ENCODE measurements at regions not wholly inside any gene's neighbourhood (a gene's known extent, or its start where the extent isn't known, plus 50 kb on each side); places are given as distances from the start of the nearest gene placed in this dataset.

DNA sequence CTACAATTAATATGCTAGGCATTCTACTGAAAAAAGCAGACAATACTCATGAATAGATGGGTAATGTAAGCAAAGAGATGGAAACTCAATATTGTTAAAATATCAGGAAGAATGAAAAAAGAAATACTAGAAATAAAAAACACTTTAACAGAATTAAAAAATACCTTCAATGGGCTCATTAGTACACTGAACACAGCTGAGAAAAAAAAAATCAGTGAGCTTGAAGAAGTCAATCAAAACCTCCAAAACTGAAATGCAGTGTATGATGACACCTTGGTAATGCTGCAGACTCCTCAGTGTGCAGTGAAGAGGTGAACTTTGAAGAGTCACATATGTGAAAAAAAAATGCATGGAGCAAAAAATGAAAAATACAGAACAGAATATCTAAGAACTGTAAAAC, 227.2 kb downstream of the TMEM26 start:
- H2AFZ ChIP-seq (replicated peaks; ENCODE audit: low read length, poor library complexity) = no peak overlapping the region
- no peak overlapping the region for H3K4me2 ChIP-seq (ENCODE audit: low read depth, low read length)
- H3K14ac ChIP-seq (replicated peaks; ENCODE audit: low read depth, low read length) = no peak overlapping the region
- H3K23ac ChIP-seq (ENCODE audit: low read depth, low read length) = no peak overlapping the region
- no peak overlapping the region for H2BK120ac ChIP-seq (ENCODE audit: low read depth, low read length)
- intact Hi-C loops (cut with micrococcal nuclease) (loop anchor here (10.0 kb wide), 1 partner anchor 129 kb away; no protein-coding TSS in a partner anchor), in situ Hi-C loops (cut with MboI; ENCODE audit: low sequenced_read_pairs) (no loop called here), dilution Hi-C loops (cut with HindIII; ENCODE audit: low sequenced_read_pairs, unreplicated experiment) (no loop called here)
- H3K27ac ChIP-seq (ENCODE audit: insufficient read depth, low read length) = no peak overlapping the region
- H4K20me1 ChIP-seq (ENCODE audit: insufficient read depth, low read length) = no peaks in the 10 kb centered on the region
- H2BK15ac ChIP-seq (ENCODE audit: low read depth, low read length) = no peak overlapping the region
- no peak overlapping the region for H2AK9ac ChIP-seq (replicated peaks; ENCODE audit: low read depth, low read length, poor library complexity)
- ATAC-seq (ENCODE audit: low read depth) (no peak), DNase-seq (no peak)
- H4K5ac ChIP-seq (ENCODE audit: low read depth, low read length) = no peak overlapping the region
- H3K4me3 ChIP-seq (ENCODE audit: insufficient read depth, low read depth, low read length) = no peak overlapping the region
- no peaks in the 10 kb centered on the region for H3K4me1 ChIP-seq (ENCODE audit: control insufficient read depth, insufficient read depth, low read length)
- peaks cover 5% of the 10 kb centered on the region for H3K9me3 ChIP-seq (ENCODE audit: control insufficient read depth, insufficient read depth, low read length)
- no peaks in the 10 kb centered on the region for H3K9me1 ChIP-seq (ENCODE audit: insufficient read depth, low read length)
- H2BK5ac ChIP-seq (ENCODE audit: low read depth, low read length, poor library complexity, severe bottlenecking) = no peak overlapping the region
- H3K4ac ChIP-seq (ENCODE audit: low read depth, low read length) = no peak overlapping the region
- H4K8ac ChIP-seq (ENCODE audit: low read depth in 2 of 2, low read length in 2 of 2) = no peak overlapping the region
- no peaks in the 10 kb centered on the region for H3K27me3 ChIP-seq (ENCODE audit: control insufficient read depth, insufficient read depth, low read length)
- no peak overlapping the region for H4K91ac ChIP-seq (ENCODE audit: insufficient read depth, low read depth, low read length)
- no peak overlapping the region for H3K18ac ChIP-seq (ENCODE audit: low read depth, low read length)
- no peak overlapping the region for H3K9ac ChIP-seq (ENCODE audit: low read depth, low read length)
- no peak overlapping the region for H2AK5ac ChIP-seq (ENCODE audit: low read depth, low read length)
- H2BK20ac ChIP-seq (ENCODE audit: low read depth, low read length) = no peak overlapping the region
- CTCF ChIA-PET = no interaction called here
- H3K79me1 ChIP-seq (ENCODE audit: low read depth in 1 of 2, low read length in 2 of 2) = no peaks in the 10 kb centered on the region
- no peak for TF ChIP-seq MAFK (IDR thresholded peaks at IDR 0.05; ENCODE audit: low read depth, low read length)
- no peak for TF ChIP-seq NFE2L2 (IDR thresholded peaks at IDR 0.05; ENCODE audit: low read depth, low read length)
- TF ChIP-seq, protein P1, sequence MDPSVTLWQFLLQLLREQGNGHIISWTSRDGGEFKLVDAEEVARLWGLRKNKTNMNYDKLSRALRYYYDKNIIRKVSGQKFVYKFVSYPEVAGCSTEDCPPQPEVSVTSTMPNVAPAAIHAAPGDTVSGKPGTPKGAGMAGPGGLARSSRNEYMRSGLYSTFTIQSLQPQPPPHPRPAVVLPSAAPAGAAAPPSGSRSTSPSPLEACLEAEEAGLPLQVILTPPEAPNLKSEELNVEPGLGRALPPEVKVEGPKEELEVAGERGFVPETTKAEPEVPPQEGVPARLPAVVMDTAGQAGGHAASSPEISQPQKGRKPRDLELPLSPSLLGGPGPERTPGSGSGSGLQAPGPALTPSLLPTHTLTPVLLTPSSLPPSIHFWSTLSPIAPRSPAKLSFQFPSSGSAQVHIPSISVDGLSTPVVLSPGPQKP (IDR thresholded peaks at IDR 0.05; ENCODE audit: borderline replicate concordance, low read depth, low read length) = no peak
- no peak for TF ChIP-seq BHLHE40 (IDR thresholded peaks at IDR 0.05; ENCODE audit: low read depth, low read length)
- no peak for TF ChIP-seq MXI1 (IDR thresholded peaks at IDR 0.05; ENCODE audit: borderline replicate concordance, low read depth, low read length)
- TF ChIP-seq CEBPB (IDR thresholded peaks at IDR 0.05; ENCODE audit: low read depth, low read length) = no peak
- no peak for TF ChIP-seq POLR2A (IDR thresholded peaks at IDR 0.05; ENCODE audit: low read depth, low read length)
- no peak for TF ChIP-seq MAZ (IDR thresholded peaks at IDR 0.05; ENCODE audit: borderline replicate concordance, low read depth, low read length)
- TF ChIP-seq RFX5 (IDR thresholded peaks at IDR 0.05; ENCODE audit: low read depth, low read length) = no peak
- H3K36me3 ChIP-seq (ENCODE audit: control insufficient read depth, insufficient read depth, low read length) = no peaks in the 10 kb centered on the region
- H3K56ac ChIP-seq (ENCODE audit: extremely low read depth, insufficient read depth, low read length) = no peak overlapping the region
- POLR2A ChIA-PET (ENCODE audit: unreplicated experiment) = no interaction called here
- no TSS peak for BruUV-seq (replicated peaks)
